ENCODE measurements at regions not wholly inside any gene's neighbourhood (a gene's known extent, or its start where the extent isn't known, plus 50 kb on each side); places are given as distances from the start of the nearest gene placed in this dataset.
"Not testable (repeated sequence)": the region's sequence is repeated elsewhere in the genome, so short reads cannot be mapped to it uniquely, and the experiment has no call there.

DNA sequence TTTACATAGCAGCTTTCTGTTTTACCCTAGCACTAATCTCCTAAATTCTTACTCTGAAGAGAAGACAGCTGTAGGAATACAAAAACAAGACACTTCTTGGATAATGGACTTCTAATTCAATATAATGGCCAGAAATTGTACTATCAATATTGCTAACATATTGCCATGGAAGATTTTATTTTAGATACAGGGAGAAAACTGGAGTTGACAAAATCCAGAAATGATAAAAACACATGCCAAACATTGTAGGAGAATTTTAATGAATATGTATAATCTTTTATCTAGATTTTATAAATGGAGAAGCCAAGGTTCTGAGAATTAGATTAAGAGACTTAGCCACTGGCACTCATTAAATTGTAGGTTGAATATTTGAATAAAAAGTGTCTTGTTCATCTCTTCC lies 1838.8 kb upstream of the LRRTM1 start:
- no peak for DNase-seq

- no peak for DNase-seq
These were observed 1835.5 kb upstream of the LRRTM1 start for GRCh38 chr2:82139979-82140611.

- DNase-seq = no peak
These were observed 1832.9 kb upstream of the LRRTM1 start for GRCh38 chr2:82137441-82137840.

DNA sequence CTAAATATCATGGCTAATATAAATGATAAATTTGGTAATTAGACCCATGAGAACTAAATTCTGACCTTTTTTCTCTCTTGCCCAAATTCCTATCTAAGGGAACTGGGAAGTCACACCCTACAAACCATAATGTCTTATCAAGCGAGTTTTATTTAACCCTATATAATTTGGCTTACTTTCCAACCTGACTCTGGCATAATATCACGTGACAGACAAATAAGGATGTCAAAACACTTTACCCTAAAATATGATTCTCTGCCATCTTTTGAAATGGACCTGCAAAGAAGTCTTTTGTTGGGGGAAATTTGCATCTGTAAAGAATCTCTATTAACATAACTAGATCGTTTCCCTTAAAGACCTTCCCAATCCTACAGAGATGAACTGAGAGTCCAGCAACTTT lies 1823.5 kb upstream of the LRRTM1 start:
- DNase-seq = no peak

- no peak for DNase-seq
These were observed 1820.1 kb upstream of the LRRTM1 start for GRCh38 chr2:82124629-82125028.

GRCh38 chr2:82120654-82121053 lies 1816.1 kb upstream of the LRRTM1 start:
- DNase-seq = no peak

- no peak for DNase-seq
These were observed 1815.6 kb upstream of the LRRTM1 start for GRCh38 chr2:82120115-82120514.

GRCh38 chr2:82109418-82109817 lies 1804.9 kb upstream of the LRRTM1 start:
- no peak for DNase-seq

DNA sequence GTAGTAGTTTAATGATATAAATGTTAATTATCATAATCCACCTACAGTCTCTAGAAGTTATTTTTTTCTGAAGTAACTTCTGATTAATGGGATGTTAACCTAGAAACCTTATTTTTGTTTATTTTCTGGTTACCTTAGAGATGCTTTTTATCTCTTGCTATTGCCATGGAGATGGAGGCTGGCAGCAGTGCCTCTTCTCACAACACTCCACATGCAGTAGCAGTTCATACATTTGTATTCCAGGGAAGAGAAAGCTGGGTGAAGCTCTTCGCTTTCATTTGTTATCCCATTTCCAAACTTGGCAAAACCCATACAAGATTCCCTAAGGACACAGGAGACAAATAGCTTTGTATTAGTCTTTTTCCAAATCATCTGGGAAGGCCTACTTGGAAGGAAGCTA lies 1794.1 kb upstream of the LRRTM1 start:
- no peak for DNase-seq

GRCh38 chr2:82089518-82089917 lies 1785.0 kb upstream of the LRRTM1 start:
- no peak for DNase-seq

DNA sequence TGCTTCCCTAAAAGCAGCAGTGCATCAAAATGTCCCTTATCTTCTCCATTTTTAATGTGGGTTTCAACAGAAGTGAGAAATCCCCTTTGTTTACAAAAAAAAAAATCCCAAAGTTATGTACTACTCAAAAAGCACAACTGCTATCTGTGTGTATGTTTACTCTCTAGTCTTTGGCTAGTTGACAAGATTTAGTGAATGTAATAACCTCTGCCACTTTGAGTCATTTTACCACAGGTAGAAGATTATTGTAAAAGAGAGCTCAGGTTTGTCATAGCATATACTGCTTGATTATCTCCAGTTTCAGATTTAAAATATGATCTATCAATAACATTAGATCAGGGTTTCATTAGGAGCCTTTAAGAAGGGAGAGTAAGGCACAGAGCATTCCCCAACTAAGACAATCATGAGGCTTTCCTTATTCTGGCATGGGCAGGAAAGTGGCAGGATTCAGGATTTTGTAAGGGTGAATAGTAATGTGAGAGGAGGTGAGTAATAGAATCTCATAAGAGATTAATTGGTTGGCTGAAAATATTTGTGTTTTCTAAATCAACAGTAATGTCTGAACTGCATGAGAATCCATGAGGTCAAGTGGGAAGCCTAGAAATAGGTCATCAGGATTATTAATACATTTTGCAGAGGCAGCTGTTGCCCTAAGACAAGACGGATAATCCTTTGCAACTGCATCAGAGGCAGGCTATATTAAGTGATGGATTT lies 1780.3 kb upstream of the LRRTM1 start:
- no peak for DNase-seq

GRCh38 chr2:82075875-82076274 lies 1771.3 kb upstream of the LRRTM1 start:
- DNase-seq = no peak

DNA sequence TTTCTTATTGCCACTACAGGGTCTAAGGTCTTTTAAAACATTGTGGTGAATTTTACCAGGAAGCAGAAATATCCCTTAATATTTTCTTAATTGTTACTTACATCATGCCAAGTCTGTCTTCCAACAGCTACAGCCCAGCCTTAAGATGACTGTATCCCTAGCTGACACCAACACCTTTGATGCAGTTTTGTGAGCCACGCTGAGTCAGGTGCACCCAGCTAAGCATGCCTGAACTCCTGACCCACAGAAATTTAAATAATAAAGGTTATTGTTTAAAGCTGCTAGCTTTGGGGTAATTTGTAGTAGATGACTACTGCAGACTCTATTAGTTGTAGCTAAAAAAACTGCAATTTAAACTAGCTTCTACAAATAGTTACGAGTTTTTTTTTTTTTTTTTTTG lies 1757.9 kb upstream of the LRRTM1 start:
- DNase-seq = no peak

- DNase-seq = no peak
These were observed 1751.3 kb upstream of the LRRTM1 start for GRCh38 chr2:82055846-82056245.

GRCh38 chr2:82043867-82044266 lies 1739.3 kb upstream of the LRRTM1 start:
- DNase-seq = no peak

GRCh38 chr2:82027921-82028615 lies 1723.5 kb upstream of the LRRTM1 start:
- DNase-seq = no peak

GRCh38 chr2:82023710-82024109 lies 1719.2 kb upstream of the LRRTM1 start:
- no peak for DNase-seq

DNA sequence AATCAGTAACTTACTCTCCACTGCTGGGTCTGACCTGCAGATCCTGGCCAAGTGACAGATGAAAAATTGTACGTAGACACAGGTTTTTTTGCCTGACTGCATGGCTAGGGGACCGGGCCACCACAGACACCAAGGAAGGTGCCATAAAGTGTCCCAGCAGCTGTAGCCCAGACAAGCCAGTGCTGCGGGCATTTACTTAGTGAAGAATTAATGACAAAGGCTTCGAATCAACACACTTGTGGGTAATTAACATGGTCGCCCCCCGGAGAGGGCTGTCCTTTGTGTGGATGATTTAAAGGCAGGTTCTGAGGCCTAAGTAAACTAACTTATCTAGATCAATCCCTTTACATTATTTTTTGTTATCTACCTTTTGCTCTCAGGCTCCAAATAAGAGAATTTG lies 1709.1 kb upstream of the LRRTM1 start:
- DNase-seq = no peak

GRCh38 chr2:82007071-82007664 lies 1702.6 kb upstream of the LRRTM1 start:
- DNase-seq = no peak

- DNase-seq = not testable (repeated sequence)
These were observed 1701.3 kb upstream of the LRRTM1 start for GRCh38 chr2:82005889-82006288.

DNA sequence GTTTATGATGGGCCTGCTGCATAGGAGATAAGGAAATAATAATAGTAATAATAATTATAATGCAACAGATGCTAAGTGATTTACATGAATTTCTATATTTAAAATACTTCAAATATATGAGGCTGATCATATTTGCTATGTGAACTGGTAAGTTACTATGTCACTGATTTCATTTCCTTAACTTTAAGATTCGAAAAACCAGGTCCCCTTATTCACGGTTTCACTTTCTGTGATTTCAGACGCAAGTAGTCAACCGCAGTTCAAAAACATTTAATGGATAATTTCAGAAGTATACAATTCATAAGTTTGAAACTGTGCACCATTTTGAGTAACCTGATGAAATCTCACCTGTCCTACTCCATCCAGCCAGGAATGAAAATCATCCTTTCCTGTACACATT lies 1697.1 kb upstream of the LRRTM1 start:
- no peak for DNase-seq

DNA sequence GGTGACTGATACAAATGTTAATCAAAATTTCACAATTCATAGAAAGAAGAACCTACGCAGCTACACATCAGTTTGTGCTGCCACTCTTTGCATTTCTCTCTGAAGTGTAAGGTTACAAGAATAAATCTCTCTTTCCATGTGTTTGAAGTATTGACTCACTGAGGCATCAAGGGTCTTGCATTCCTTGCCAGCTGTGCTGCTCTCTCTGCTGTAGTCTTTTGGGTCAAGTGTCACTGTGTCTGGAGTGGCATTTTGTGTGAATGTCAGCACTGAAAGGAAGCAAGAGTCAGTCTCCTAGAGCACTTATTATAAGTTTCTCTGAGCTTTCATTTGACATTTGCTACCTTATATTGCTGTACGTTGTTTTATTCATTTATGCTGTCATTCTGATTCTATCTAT lies 1696.1 kb upstream of the LRRTM1 start:
- DNase-seq = no peak

DNA sequence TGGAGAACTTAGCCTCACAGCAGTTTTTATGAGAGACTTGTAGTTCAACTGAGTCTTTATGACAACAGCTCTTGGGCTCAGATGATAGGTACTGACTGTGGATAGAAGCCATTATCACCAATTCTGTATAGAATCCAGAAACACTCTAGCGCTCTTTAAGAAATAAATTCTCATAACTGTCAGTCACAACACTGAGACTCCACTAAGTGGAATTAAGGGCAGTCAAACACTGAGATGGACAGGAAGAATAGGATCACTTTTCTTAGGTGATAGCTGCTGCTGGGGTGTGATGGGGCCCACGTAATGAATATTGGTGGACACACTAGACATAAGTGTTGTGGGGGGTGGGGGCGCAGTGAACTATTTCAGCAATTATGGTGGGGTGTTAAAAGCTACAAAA lies 1691.8 kb upstream of the LRRTM1 start:
- DNase-seq = no peak

DNA sequence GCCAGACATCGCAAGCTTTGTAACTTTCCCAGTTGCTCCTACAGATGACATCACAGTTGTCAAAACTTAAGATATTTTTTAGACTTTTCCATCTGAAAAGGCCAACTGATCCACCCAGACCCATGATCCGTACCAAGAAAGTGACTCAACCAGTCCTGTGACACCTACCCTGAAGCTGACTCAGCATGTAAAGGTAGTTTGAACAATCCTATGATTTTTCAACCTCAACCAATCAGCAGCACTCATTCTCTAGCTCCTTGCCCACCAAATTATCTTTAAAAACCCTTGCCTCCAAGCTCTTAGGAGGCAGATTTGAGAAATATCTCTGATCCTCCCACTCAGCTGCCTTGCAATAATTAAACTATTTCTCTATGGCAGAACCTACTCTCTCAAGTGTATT lies 1686.7 kb upstream of the LRRTM1 start:
- no peak for DNase-seq

All from stimulated activated CD4-positive, alpha-beta T cell treated with anti-CD3 and anti-CD28 coated beads, Interleukin-2, amount 100 ng/mL, for 48 hours (primary cell).